Memory B cell (primary cell): ENCODE measurements at regions not wholly inside any gene's neighbourhood (a gene's known extent, or its start where the extent isn't known, plus 50 kb on each side); places are given as distances from the start of the nearest gene placed in this dataset.
A peak's percentile ranks its signal among the peaks of the same experiment; 100 is the strongest.

ENCODE experiments used
- ATAC-seq: fragments of 150-1000 bp; cut with Tn5 transposase; 2 replicates; pipeline ENCODE4 v1.10.0; 2021; ENCODE audit warnings: low read depth, mild to moderate bottlenecking, moderate library complexity
- DNase-seq, 2 donors: peaks; one replicate each; pipeline ENCODE4 v3.0.0; 2022; ENCODE audit warnings: low spot score in 2 of 2
- H3K27ac Mint-ChIP-seq: one replicate; pipeline ENCODE4 v1.8.0; 2022; ENCODE audit warnings: mild to moderate bottlenecking, moderate library complexity, mixed read lengths
- H3K27me3 Mint-ChIP-seq: one replicate; pipeline ENCODE4 v1.8.0; 2022; ENCODE audit warnings: mixed read lengths
- H3K36me3 Mint-ChIP-seq: one replicate; pipeline ENCODE4 v1.8.0; 2022; ENCODE audit warnings: mild to moderate bottlenecking, mixed read lengths
- H3K4me1 Mint-ChIP-seq: one replicate; pipeline ENCODE4 v1.8.0; 2022; ENCODE audit warnings: mixed read lengths
- H3K4me3 Mint-ChIP-seq: one replicate; pipeline ENCODE4 v1.8.0; 2022; ENCODE audit warnings: mild to moderate bottlenecking, moderate library complexity, mixed read lengths
- H3K9me3 Mint-ChIP-seq: one replicate; pipeline ENCODE4 v1.8.0; 2022; ENCODE audit warnings: mixed read lengths

DNA sequence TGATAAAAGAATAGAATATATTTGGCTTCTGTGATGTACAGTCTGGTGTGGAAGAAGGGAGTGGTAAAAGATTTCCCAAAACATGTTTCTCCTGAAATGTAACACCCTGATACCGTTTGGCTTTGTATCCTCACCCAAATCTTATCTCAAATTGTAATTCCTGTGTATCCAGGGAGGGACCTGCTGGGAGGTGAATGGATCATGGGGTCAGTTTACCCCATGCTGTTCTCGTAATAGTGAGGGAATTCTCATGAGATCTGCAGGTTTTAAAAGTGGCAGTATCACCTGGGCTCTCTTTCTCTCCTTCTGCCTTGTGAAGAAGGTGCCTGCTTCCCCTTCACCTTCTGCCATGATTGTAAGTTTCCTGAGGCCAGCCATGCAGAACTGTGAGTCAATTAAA is 1070.8 kb downstream of the IGSF11 start:
- DNase-seq (no peak), ATAC-seq (no peak)
- H3K27ac Mint-ChIP-seq, result no peak overlapping the region
- no peaks in the 10 kb centered on the region for H3K4me1 Mint-ChIP-seq
- no peaks in the 10 kb centered on the region for H3K36me3 Mint-ChIP-seq
- H3K9me3 Mint-ChIP-seq, result peaks cover 3% of the 10 kb centered on the region
- H3K27me3 Mint-ChIP-seq, result no peaks in the 10 kb centered on the region
- H3K4me3 Mint-ChIP-seq, result no peak overlapping the region

GRCh38 chr3:117964814-117965213 is 1069.8 kb downstream of the IGSF11 start:
- no peaks in the 10 kb centered on the region for H3K4me1 Mint-ChIP-seq
- H3K36me3 Mint-ChIP-seq, result no peaks in the 10 kb centered on the region
- H3K9me3 Mint-ChIP-seq, result peaks cover 3% of the 10 kb centered on the region
- no peak overlapping the region for H3K27ac Mint-ChIP-seq
- no peaks in the 10 kb centered on the region for H3K27me3 Mint-ChIP-seq
- no peak for ATAC-seq
- no peak overlapping the region for H3K4me3 Mint-ChIP-seq
- DNase-seq, result no peak

DNA sequence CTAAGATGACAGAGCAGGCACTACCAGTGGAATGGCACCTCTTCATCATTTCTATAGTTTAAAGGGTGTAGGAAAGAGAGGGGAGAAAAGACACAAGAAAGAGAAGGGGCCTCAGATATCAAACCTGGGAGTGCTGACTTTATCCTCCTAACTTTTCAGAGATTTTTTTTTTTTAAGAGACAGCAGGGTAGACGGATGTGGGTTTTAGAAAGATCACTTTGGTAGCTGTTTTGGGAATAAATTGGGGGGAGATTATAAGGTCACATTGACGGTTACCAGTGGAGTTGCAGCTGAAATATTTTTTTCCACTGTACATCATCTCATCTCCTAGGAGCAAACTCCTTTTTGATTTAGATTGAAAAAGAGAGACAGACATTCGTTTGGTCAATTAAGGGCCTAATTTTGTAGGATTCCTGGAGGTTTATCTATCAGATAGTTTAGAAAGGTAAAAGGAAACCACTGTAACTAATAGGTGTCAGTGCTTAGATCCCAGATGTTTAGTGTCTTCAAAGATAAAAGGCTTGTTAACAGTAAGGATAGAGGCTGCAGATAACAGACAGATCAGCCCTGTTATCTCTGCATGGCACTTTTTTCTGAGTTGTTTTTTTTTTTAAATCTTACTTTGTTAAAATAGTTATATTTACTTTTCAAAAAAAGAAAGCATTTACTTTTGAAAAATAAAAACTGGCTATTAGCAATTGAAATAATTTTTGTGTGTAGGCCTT is 1057.0 kb downstream of the IGSF11 start:
- Mint-ChIP-seq H3K27me3 (no peaks in the 10 kb centered on the region), H3K4me1 (no peaks in the 10 kb centered on the region), H3K4me3 (no peak overlapping the region), H3K9me3 (no peaks in the 10 kb centered on the region), H3K36me3 (no peaks in the 10 kb centered on the region), H3K27ac (no peak overlapping the region)
- DNase-seq (no peak), ATAC-seq (no peak)

- H3K9me3 Mint-ChIP-seq, result no peaks in the 10 kb centered on the region
- ATAC-seq (no peak), DNase-seq (no peak)
- no peak overlapping the region for H3K4me3 Mint-ChIP-seq
- peaks cover 2% of the 10 kb centered on the region for H3K27me3 Mint-ChIP-seq
- H3K4me1 Mint-ChIP-seq, result no peaks in the 10 kb centered on the region
- H3K36me3 Mint-ChIP-seq, result no peaks in the 10 kb centered on the region
- H3K27ac Mint-ChIP-seq, result no peak overlapping the region
Measured at GRCh38 chr3:117979466-117979865, 1055.2 kb downstream of the IGSF11 start.

DNA sequence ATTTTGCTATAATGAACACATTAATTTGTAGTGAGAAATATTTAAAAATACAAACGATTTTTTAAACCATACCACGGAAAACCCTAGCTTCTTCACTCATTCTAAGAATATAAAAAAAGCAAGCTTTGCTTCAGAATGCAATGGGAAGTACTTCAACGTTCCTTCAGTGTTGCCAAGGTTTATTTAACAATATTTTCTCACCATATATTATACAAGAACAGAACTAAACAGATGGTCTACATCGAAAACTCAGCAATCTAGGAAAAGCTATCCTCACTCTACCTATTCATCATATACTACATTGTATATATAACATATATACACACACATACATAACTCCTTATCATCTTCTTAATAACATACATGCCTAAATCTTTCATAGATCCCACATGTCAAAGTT is 1047.4 kb downstream of the IGSF11 start:
- H3K9me3 Mint-ChIP-seq, result no peaks in the 10 kb centered on the region
- ATAC-seq, result no peak
- no peaks in the 10 kb centered on the region for H3K36me3 Mint-ChIP-seq
- DNase-seq, result no peak
- peaks cover 2% of the 10 kb centered on the region for H3K27me3 Mint-ChIP-seq
- H3K27ac Mint-ChIP-seq, result no peak overlapping the region
- no peaks in the 10 kb centered on the region for H3K4me1 Mint-ChIP-seq
- no peak overlapping the region for H3K4me3 Mint-ChIP-seq

DNA sequence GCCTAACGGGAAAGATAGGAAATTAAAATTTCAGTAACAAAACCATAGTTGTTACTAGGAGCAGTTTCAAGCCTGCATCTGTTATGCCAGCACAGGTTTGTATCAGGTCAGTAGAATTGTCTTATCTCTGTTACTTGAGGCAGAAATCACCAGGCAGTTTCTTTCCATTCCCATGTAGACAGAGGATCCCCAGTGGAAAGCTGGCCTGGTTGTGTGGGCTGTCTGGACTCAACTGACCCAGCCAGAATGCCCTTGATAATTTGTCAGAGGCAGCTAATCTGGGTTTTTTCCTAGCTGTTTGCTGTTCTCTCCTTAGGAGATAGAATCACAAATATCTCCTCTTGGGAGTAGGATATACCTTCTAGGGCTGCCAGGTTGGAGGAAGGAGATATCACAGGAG is 1044.7 kb downstream of the IGSF11 start:
- no peaks in the 10 kb centered on the region for H3K9me3 Mint-ChIP-seq
- no peak overlapping the region for H3K27ac Mint-ChIP-seq
- no peaks in the 10 kb centered on the region for H3K4me1 Mint-ChIP-seq
- no peaks in the 10 kb centered on the region for H3K36me3 Mint-ChIP-seq
- H3K4me3 Mint-ChIP-seq, result no peak overlapping the region
- no peak for ATAC-seq
- no peak for DNase-seq
- H3K27me3 Mint-ChIP-seq, result no peaks in the 10 kb centered on the region

- H3K36me3 Mint-ChIP-seq, result no peaks in the 10 kb centered on the region
- H3K4me1 Mint-ChIP-seq, result no peaks in the 10 kb centered on the region
- ATAC-seq (no peak), DNase-seq (no peak)
- H3K27me3 Mint-ChIP-seq, result peaks cover 2% of the 10 kb centered on the region
- H3K9me3 Mint-ChIP-seq, result no peaks in the 10 kb centered on the region
- no peak overlapping the region for H3K4me3 Mint-ChIP-seq
- H3K27ac Mint-ChIP-seq, result no peak overlapping the region
Measured at GRCh38 chr3:117990627-117991026, 1044.0 kb downstream of the IGSF11 start.

DNA sequence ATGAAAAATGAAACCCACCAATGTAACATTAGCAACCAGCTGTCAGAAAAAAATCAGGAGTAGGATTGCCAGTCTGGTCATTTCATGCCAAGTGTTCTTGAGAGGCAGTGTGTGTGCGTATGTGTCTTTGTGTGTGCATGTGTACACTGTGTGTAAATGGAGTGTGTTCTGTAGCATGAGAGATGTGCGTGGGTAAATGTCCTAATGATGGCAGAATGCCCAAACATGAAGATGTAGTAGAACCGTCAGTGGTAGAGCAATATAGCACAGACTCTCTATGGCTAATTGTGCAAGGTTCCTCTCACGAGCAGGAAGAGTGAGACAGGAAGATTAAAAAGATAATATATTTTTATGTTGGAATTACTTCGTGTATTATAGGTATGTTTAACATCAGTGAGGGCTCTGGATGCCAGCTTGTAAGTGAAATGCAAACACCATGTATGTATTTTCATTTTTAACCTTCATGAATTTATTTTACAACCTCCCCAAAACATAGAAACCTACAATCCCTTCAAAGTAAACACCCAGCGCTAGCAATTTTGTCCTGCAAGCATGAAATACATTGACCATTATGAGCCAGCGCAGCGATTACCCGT is 1038.7 kb downstream of the IGSF11 start:
- H3K4me3 Mint-ChIP-seq, result no peak overlapping the region
- H3K4me1 Mint-ChIP-seq, result no peaks in the 10 kb centered on the region
- no peak for DNase-seq
- no peaks in the 10 kb centered on the region for H3K36me3 Mint-ChIP-seq
- no peak overlapping the region for H3K27ac Mint-ChIP-seq
- H3K9me3 Mint-ChIP-seq, result no peaks in the 10 kb centered on the region
- peaks cover 4% of the 10 kb centered on the region for H3K27me3 Mint-ChIP-seq
- ATAC-seq, result no peak

DNA sequence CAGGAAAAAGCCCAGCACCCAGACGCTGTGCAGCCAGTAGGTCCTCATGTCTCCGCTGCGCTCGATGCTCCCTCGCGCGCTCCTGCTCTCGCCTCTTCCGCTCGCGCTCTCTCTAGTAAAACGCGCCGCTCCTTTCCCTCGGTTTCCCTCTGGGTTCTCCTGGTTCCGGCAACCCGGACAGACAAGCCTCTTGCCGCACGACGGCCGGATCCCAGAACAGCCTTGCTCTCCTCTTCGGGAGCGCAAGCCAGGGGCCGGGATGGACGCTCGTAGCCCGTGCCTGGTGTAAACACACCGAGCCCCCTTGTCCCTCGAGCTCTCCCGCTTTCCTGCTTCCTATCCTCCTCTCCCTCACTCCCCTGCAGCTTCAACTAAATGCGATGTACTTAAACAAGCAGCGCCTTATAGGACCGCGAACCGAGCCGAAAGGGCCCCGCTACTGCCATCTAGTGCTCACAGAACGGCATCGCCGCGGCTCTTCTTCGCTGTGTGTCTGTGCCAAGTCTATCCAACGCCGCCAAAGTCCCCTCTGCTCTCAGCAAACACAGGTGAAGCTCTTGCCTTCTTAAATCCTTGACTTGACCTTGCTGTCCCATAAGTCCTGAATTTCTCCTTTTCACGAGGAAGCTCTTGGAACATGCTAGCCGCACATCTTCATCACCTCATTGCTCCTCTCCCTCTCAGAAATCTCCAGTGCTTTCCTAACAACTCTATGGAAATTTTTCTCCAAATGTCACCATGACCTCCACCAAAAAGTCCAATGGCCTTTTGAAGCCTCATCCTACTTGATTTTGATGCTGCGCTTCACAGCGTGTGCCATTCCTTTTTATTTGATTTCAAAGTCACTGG is 1037.2 kb downstream of the IGSF11 start:
- peak; percentile 72 for ATAC-seq

DNA sequence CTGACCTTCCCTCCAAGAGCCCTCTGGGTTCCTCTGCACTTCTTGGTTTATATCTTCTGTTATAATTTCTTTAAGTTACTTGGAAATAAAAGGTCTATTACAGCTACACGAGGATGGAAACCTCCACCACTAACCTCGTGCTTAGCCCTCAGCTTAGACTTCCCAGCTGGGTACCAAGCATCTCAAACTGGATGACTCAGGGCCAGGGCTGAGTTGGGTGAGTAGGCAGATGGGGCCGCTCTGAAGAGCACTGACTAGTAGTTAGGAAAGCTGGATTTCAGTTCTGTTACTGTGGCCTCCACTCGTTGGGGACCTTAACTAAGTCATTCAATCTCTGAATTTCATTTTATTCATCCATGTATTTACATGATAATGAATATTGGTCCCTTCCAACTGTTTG is 1036.6 kb downstream of the IGSF11 start:
- no peak for ATAC-seq
- Mint-ChIP-seq H3K27ac (no peak overlapping the region), H3K4me3 (no peak overlapping the region), H3K36me3 (no peaks in the 10 kb centered on the region), H3K27me3 (peaks cover 4% of the 10 kb centered on the region), H3K9me3 (no peaks in the 10 kb centered on the region), H3K4me1 (no peaks in the 10 kb centered on the region)
- DNase-seq, result no peak

More for the DNA sequence above, 1037.2 kb downstream of the IGSF11 start:
- Mint-ChIP-seq H3K27ac (no peak overlapping the region), H3K9me3 (no peaks in the 10 kb centered on the region), H3K27me3 (peaks cover 4% of the 10 kb centered on the region), H3K4me1 (no peaks in the 10 kb centered on the region), H3K4me3 (no peak overlapping the region), H3K36me3 (no peaks in the 10 kb centered on the region)
- DNase-seq, result peak; percentile 27 to 46

DNA sequence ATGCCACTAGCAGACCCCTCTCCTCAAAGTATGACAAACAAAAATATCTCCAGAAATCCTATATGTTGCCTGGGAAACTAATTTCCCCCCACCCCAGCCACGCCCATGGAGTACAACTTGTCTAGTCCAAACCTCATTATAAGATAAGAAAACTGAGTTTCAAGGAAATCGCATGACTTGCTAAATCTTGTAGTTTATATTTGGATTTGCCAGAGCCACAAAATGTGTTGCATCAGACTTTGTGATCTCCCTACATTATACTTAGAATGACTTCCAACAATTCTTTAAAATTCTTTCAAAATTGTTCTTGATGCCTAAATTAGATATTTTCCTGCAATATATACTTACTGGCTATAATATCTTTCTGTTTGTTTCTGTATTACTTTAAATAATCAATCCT is 1034.4 kb downstream of the IGSF11 start:
- no peaks in the 10 kb centered on the region for H3K4me1 Mint-ChIP-seq
- DNase-seq, result no peak
- no peak overlapping the region for H3K4me3 Mint-ChIP-seq
- peaks cover 2% of the 10 kb centered on the region for H3K27me3 Mint-ChIP-seq
- ATAC-seq, result no peak
- no peaks in the 10 kb centered on the region for H3K36me3 Mint-ChIP-seq
- no peak overlapping the region for H3K27ac Mint-ChIP-seq
- H3K9me3 Mint-ChIP-seq, result no peaks in the 10 kb centered on the region

- Mint-ChIP-seq H3K9me3 (no peaks in the 10 kb centered on the region), H3K27ac (no peak overlapping the region), H3K27me3 (peaks cover 1% of the 10 kb centered on the region), H3K4me1 (no peaks in the 10 kb centered on the region), H3K4me3 (no peak overlapping the region), H3K36me3 (no peaks in the 10 kb centered on the region)
- DNase-seq (no peak), ATAC-seq (no peak)
Measured at GRCh38 chr3:118001380-118001779, 1033.3 kb downstream of the IGSF11 start.

GRCh38 chr3:118011910-118012309 is 1022.7 kb downstream of the IGSF11 start:
- H3K4me3 Mint-ChIP-seq, result no peak overlapping the region
- no peaks in the 10 kb centered on the region for H3K4me1 Mint-ChIP-seq
- H3K9me3 Mint-ChIP-seq, result peaks cover 4% of the 10 kb centered on the region
- no peaks in the 10 kb centered on the region for H3K27me3 Mint-ChIP-seq
- no peaks in the 10 kb centered on the region for H3K36me3 Mint-ChIP-seq
- DNase-seq (no peak), ATAC-seq (no peak)
- H3K27ac Mint-ChIP-seq, result no peak overlapping the region

GRCh38 chr3:118029049-118029448 is 1005.6 kb downstream of the IGSF11 start:
- Mint-ChIP-seq H3K4me1 (no peaks in the 10 kb centered on the region), H3K27me3 (no peaks in the 10 kb centered on the region), H3K9me3 (peaks cover 30% of the 10 kb centered on the region), H3K27ac (no peak overlapping the region), H3K4me3 (no peak overlapping the region), H3K36me3 (no peaks in the 10 kb centered on the region)
- DNase-seq (no peak), ATAC-seq (no peak)
